Transverse colon (tissue), 4 donors: ENCODE measurements at regions not wholly inside any gene's neighbourhood (a gene's known extent, or its start where the extent isn't known, plus 50 kb on each side); places are given as distances from the start of the nearest gene placed in this dataset.

Experiments used
- DNase-seq: peaks from one replicate; pipeline ENCODE4 v3.0.0-alpha.2; 2019
- H3K27ac ChIP-seq, 4 donors: fragments of 200-600 bp; sonication (generic); 2 replicates each; pipeline ENCODE4 v1.5.1; 2016 to 2018; ENCODE audit warnings: inconsistent platforms in 4 of 4
- H3K27me3 ChIP-seq: fragments of 200-600 bp; sonication (generic); 2 replicates; pipeline ENCODE4 v1.5.1; 2017; ENCODE audit warnings: inconsistent platforms
- H3K36me3 ChIP-seq, 4 donors: fragments of 200-600 bp; sonication (generic); 2 replicates each; pipeline ENCODE4 v1.5.1; 2017 to 2019; ENCODE audit warnings: inconsistent platforms in 4 of 4
- H3K4me1 ChIP-seq, 4 donors: fragments of 200-600 bp; sonication (generic); 2 replicates each; pipeline ENCODE4 v1.5.1; 2017 to 2020; ENCODE audit warnings: inconsistent platforms in 4 of 4
- H3K4me3 ChIP-seq, 4 donors: fragments of 200-600 bp; sonication (generic); 1 replicate in 1 of 4; 2 replicates in 3 of 4; pipeline versions ENCODE4 v1.5.1 to v1.6.1; 2017 to 2019; ENCODE audit warnings: inconsistent platforms in 4 of 4
- H3K9me3 ChIP-seq, 2 donors: fragments of 200-600 bp; sonication (generic); 2 replicates each; pipeline ENCODE4 v1.5.1; 2017 to 2019; ENCODE audit warnings: inconsistent platforms in 2 of 2
- EP300 ChIP-seq: sonication (generic); formaldehyde crosslinking; IDR thresholded peaks from one replicate; pipeline ENCODE4 v1.6.1; 2017; ENCODE audit warnings: antibody characterized with exemption, low read depth
- POLR2A ChIP-seq: fragments of 450-650 bp; IDR thresholded peaks from one replicate; pipeline ENCODE4 v1.6.1; 2016; ENCODE audit warnings: antibody characterized with exemption, mild to moderate bottlenecking, moderate library complexity
- POLR2AphosphoS5 ChIP-seq, 3 donors: sonication (generic); formaldehyde crosslinking; IDR thresholded peaks; one replicate each; pipeline ENCODE4 v1.6.1; 2016; ENCODE audit warnings: antibody characterized with exemption in 3 of 3
- WGBS, 2 donors: methylation state at CpG; one replicate each; pipeline ENCODE4 v1.1.5; 2018; ENCODE audit warnings: low coverage in 1 of 2; 5-methylcytosine and 5-hydroxymethylcytosine counted together
- in situ Hi-C, 4 donors: fragments of 200-750 bp; cut with MboI; loops; one replicate each; pipeline versions ENCODE4 v1.15.0 to v1.15.1; 2017; ENCODE audit warnings: low sequenced_read_pairs in 3 of 4, low pct_ligation_motif_present in 1 of 4, low pct_unique_long_range_greater_than_20kb in 1 of 4
- intact Hi-C: fragments of 100-400 bp; cut with DNase I; formaldehyde crosslinking; loops from one replicate; pipeline ENCODE4 v1.15.1; 2023; ENCODE audit warnings: low total_unique reads
- TF ChIP-seq, protein P1 (sequence below), 5 experiments: fragments of 200-600 bp in 3 of 5; fragments of 450-650 bp in 2 of 5; sonication (generic) in 3 of 5; IDR thresholded peaks; 1 replicate in 2 of 5; 2 replicates in 3 of 5; pipeline ENCODE4 v1.5.1; 2016 to 2017; ENCODE audit warnings: antibody characterized with exemption in 5 of 5, inconsistent platforms in 3 of 5, mild to moderate bottlenecking in 2 of 5, moderate library complexity in 1 of 5

DNA sequence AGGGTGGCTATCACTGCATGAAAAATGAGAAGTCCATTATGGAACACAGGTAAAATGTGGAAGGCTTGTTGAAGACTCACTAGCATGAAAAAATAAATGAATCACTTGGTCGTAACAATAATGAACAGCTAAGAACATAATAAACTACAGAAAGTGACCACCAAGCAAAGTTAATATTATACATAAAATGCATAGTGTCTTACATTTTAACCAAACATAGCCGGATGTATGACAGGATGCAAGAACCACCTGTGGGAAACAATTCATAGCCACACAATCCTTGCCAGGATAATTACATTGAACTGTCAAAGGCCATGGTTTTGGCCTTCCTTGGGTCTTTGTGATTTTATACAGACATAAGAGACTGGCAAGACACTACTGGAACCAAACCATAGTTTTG is 81.9 kb upstream of the ATXN3L start:
- DNase-seq = no peak
- TF ChIP-seq POLR2AphosphoS5 (IDR thresholded peaks at IDR 0.05) (no peak), EP300 (no peak)
- H3K9me3 ChIP-seq = no peaks in the 10 kb centered on the region
- H3K4me1 ChIP-seq = peaks cover 0 to 7% (median 2%) of the 10 kb centered on the region in 4 donors
- H3K27ac ChIP-seq = no peak overlapping the region
- no peaks in the 10 kb centered on the region for H3K36me3 ChIP-seq
- no peaks in the 10 kb centered on the region for H3K27me3 ChIP-seq
- H3K4me3 ChIP-seq = no peak overlapping the region
- in situ Hi-C loops = no loop called here
- intact Hi-C loops = no loop called here
- WGBS, 2 donors = 81% methylated on average over 2 of the region's 2 CpGs; no CpG with 5 or more reads in 1 of the 2 donors

DNA sequence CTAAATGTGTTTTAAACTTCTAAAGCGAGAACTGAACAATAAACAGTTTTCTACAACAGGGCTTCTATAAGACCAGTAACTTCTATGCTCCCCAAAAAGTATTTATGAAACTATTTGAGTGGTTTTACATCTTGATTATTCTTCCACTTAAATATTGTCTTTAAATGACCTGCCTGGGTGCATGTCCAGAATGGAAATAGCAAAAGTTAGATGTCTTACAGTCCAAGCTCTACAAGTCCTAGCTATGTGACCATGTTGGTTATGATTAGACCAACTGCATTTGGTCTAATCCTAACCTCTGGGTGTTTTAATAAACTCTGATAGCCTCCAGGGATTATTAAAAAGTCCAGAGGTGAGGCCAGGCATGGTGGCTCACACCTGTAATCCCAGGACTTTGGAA is 79.0 kb upstream of the ATXN3L start:
- H3K4me3 ChIP-seq = no peak overlapping the region
- H3K27me3 ChIP-seq = no peaks in the 10 kb centered on the region
- no peaks in the 10 kb centered on the region for H3K36me3 ChIP-seq
- DNase-seq = no peak
- intact Hi-C loops (no loop called here), in situ Hi-C loops (no loop called here)
- TF ChIP-seq POLR2AphosphoS5 (IDR thresholded peaks at IDR 0.05) (no peak), EP300 (no peak), POLR2A (no peak)
- TF ChIP-seq, protein P1, sequence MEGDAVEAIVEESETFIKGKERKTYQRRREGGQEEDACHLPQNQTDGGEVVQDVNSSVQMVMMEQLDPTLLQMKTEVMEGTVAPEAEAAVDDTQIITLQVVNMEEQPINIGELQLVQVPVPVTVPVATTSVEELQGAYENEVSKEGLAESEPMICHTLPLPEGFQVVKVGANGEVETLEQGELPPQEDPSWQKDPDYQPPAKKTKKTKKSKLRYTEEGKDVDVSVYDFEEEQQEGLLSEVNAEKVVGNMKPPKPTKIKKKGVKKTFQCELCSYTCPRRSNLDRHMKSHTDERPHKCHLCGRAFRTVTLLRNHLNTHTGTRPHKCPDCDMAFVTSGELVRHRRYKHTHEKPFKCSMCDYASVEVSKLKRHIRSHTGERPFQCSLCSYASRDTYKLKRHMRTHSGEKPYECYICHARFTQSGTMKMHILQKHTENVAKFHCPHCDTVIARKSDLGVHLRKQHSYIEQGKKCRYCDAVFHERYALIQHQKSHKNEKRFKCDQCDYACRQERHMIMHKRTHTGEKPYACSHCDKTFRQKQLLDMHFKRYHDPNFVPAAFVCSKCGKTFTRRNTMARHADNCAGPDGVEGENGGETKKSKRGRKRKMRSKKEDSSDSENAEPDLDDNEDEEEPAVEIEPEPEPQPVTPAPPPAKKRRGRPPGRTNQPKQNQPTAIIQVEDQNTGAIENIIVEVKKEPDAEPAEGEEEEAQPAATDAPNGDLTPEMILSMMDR (IDR thresholded peaks at IDR 0.05) = no peak
- no peak overlapping the region for H3K27ac ChIP-seq
- no peaks in the 10 kb centered on the region for H3K9me3 ChIP-seq
- H3K4me1 ChIP-seq = peaks cover 0 to 7% (median 2%) of the 10 kb centered on the region in 4 donors
- WGBS, 2 donors = 57 to 72% methylated on average over 1 of the region's 1 CpG

DNA sequence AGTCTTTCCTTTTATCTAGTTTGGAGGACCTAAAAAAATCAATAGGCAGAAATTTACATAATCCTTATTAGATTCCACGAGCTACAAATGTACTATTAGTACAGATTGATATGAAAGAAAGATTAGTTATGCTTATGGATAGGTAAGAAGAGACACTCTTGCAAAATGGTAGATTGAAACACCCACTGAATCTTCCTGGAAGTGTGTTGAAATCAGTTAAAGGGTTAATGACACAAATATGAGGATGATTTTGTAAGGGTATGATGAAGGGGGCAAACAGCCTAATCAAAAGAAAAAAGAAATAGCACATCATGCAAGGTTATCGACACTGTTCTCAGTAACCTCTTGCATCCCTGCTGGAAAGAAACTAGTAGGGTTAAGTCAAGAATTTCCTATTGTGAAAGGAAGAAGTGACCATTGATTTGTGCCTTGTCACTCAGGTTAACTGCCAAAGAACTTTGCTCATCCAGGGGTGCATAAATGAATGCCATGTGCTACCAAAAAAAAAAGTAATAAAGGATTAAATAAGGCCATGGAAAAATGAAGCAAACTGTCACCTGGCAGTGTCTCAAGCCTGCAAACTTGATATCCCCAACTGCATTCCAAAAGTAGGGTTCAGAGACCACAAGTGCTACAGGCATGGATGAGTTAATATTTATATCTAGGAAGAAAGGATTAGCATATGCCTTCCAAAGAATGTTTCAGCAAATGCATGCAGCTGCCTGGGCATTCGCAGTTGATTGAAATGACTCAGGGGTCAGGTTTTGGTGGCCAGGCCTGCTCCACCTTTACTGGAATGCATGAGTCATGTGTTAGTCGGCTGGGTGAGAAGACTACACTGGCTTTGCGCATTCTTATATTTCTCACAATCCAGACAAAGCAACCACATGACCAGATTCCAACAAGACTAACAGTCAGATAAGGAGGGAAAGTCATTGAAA is 78.3 kb upstream of the ATXN3L start:
- no peaks in the 10 kb centered on the region for H3K27me3 ChIP-seq
- TF ChIP-seq POLR2A = no peak
- peak in 2 of 3 donors; percentile 22 to 50 for TF ChIP-seq POLR2AphosphoS5 (IDR thresholded peaks at IDR 0.05)
- in situ Hi-C loops = no loop called here
- H3K36me3 ChIP-seq = no peaks in the 10 kb centered on the region
- intact Hi-C loops = no loop called here
- H3K9me3 ChIP-seq = no peaks in the 10 kb centered on the region
- peaks cover 0 to 7% (median 2%) of the 10 kb centered on the region in 4 donors for H3K4me1 ChIP-seq
- 67 to 71% methylated on average over 1 to 5 of the region's 5 CpGs for WGBS, 2 donors
- no peak overlapping the region for H3K27ac ChIP-seq
- H3K4me3 ChIP-seq = no peak overlapping the region
- peak; percentile 41 for DNase-seq

DNA sequence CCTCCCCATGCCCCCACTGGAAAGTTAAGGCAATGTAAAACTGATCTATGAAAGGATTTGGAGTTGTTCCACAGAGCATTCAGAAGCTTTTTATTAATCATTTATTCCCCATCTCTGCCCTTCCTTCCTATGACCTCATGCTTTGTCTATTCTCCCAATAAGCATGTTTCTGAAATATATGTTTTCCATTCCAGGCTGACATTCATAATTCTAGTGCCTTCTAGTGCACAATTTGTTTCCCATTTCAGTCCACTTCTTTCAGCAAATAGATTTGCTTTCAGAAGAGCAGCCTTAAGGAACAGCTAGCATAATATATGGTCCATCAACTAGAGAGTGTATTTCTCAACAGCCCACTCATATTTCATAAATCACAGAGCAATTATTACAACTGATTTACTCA is 77.1 kb upstream of the ATXN3L start:
- no peak for TF ChIP-seq POLR2A
- no peak for TF ChIP-seq POLR2AphosphoS5 (IDR thresholded peaks at IDR 0.05)
- TF ChIP-seq, protein P1 (IDR thresholded peaks at IDR 0.05) = no peak
- Histone ChIP-seq H3K4me3 (no peak overlapping the region), H3K36me3 (no peaks in the 10 kb centered on the region), H3K4me1 (peaks cover 0 to 7% (median 2%) of the 10 kb centered on the region in 4 donors), H3K9me3 (no peaks in the 10 kb centered on the region), H3K27ac (no peak overlapping the region), H3K27me3 (no peaks in the 10 kb centered on the region)
- no peak for DNase-seq
- intact Hi-C loops (no loop called here), in situ Hi-C loops (no loop called here)

DNA sequence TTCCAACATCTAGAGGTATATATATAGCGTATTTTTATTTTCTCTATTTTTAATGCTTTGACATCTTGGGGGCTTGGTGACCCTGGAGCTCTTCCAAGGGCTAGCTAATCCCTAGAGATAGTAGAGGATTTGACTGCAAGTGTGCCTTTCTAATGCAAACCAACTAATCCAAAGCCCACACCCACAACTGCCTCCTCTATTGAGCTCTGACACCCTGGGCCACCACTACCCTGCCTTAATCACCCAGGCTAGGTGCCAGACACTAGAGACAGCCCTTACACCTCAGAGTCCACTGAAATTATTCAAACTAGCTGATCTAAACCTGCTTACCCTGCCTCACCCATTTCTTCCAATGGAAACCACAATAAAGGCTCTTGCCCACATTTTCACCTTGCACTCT is 69.6 kb upstream of the ATXN3L start:
- Histone ChIP-seq H3K4me1 (no peaks in the 10 kb centered on the region), H3K4me3 (no peak overlapping the region), H3K27me3 (no peaks in the 10 kb centered on the region), H3K27ac (no peak overlapping the region), H3K36me3 (no peaks in the 10 kb centered on the region), H3K9me3 (no peaks in the 10 kb centered on the region)
- 86% methylated on average over 1 of the region's 1 CpG; no CpG with 5 or more reads in 1 of the 2 donors for WGBS, 2 donors
- no peak for DNase-seq
- in situ Hi-C loops (no loop called here), intact Hi-C loops (loop anchor here (1.0 kb wide), 1 partner anchor 48 kb away; no protein-coding TSS in a partner anchor)
- TF ChIP-seq EP300 = no peak
- TF ChIP-seq, protein P1 (IDR thresholded peaks at IDR 0.05) = no peak
- no peak for TF ChIP-seq POLR2AphosphoS5 (IDR thresholded peaks at IDR 0.05)
- TF ChIP-seq POLR2A = no peak
